SK-N-SH treated with all-trans-retinoic acid at 6 μM for 48 hours (cell line): ENCODE measurements at regions not wholly inside any gene's neighbourhood (a gene's known extent, or its start where the extent isn't known, plus 50 kb on each side); places are given as distances from the start of the nearest gene placed in this dataset.

ENCODE experiments used
- ATAC-seq: fragments of 200-7000 bp; cut with Tn5 transposase; 3 replicates; pipeline ENCODE4 v1.9.1; 2020; ENCODE audit warnings: mild to moderate bottlenecking, moderate library complexity
- BACH2 ChIP-seq: fragments of 250-450 bp; sonication (Bioruptor Pico); IDR thresholded peaks from 2 replicates; pipeline ENCODE4 v1.9.0; 2021; ENCODE audit warnings: mild to moderate bottlenecking, borderline replicate concordance
- ESRRG ChIP-seq: fragments of 250-450 bp; sonication (Bioruptor Pico); IDR thresholded peaks from 2 replicates; pipeline ENCODE4 v1.6.1; 2021; ENCODE audit warnings: mild to moderate bottlenecking
- ISL1 ChIP-seq: fragments of 250-450 bp; sonication (Bioruptor Pico); IDR thresholded peaks from 2 replicates; pipeline ENCODE4 v2.1.2; 2022; ENCODE audit warnings: mild to moderate bottlenecking, moderate library complexity
- PPARA ChIP-seq: fragments of 250-450 bp; sonication (Bioruptor Pico); IDR thresholded peaks from 2 replicates; pipeline ENCODE4 v1.5.0; 2020; ENCODE audit warnings: mild to moderate bottlenecking, borderline replicate concordance
- RARB ChIP-seq: fragments of 250-450 bp; sonication (Bioruptor Pico); IDR thresholded peaks from 2 replicates; pipeline ENCODE4 v1.8.0; 2021; ENCODE audit warnings: mild to moderate bottlenecking, moderate library complexity
- SNAI2 ChIP-seq: fragments of 250-450 bp; sonication (Bioruptor Pico); IDR thresholded peaks from 2 replicates; pipeline ENCODE4 v1.5.0; 2020; ENCODE audit warnings: mild to moderate bottlenecking, moderate library complexity
- TCF4 ChIP-seq: fragments of 250-450 bp; sonication (Bioruptor Pico); IDR thresholded peaks from 2 replicates; pipeline ENCODE4 v1.8.0; 2021; ENCODE audit warnings: mild to moderate bottlenecking, moderate library complexity, borderline replicate concordance
- TOX ChIP-seq: fragments of 250-450 bp; sonication (Bioruptor Pico); IDR thresholded peaks from 2 replicates; pipeline ENCODE4 v1.8.0; 2021; ENCODE audit warnings: mild to moderate bottlenecking, moderate library complexity, borderline replicate concordance
- ZC3H10 ChIP-seq: fragments of 250-450 bp; sonication (Bioruptor Pico); IDR thresholded peaks from 2 replicates; pipeline ENCODE4 v1.5.1; 2021; ENCODE audit warnings: mild to moderate bottlenecking, moderate library complexity
- ZFP3 ChIP-seq: fragments of 250-450 bp; sonication (Bioruptor Pico); IDR thresholded peaks from 2 replicates; pipeline ENCODE4 v1.5.0; 2020; ENCODE audit warnings: mild to moderate bottlenecking, moderate library complexity
- ZFP30 ChIP-seq: fragments of 450-650 bp; formaldehyde crosslinking; IDR thresholded peaks from 2 replicates; pipeline ENCODE4 v1.5.0; 2022; ENCODE audit warnings: mild to moderate bottlenecking, moderate library complexity
- ZNF70 ChIP-seq: fragments of 450-650 bp; formaldehyde crosslinking; IDR thresholded peaks from 2 replicates; pipeline ENCODE4 v1.5.0; 2020; ENCODE audit warnings: mild to moderate bottlenecking, moderate library complexity
- ZNF8 ChIP-seq: fragments of 450-650 bp; formaldehyde crosslinking; IDR thresholded peaks from 2 replicates; pipeline ENCODE4 v1.5.0; 2020; ENCODE audit warnings: mild to moderate bottlenecking, moderate library complexity
- TF ChIP-seq, protein P1 (sequence below): fragments of 250-450 bp; sonication (Bioruptor Pico); IDR thresholded peaks from 2 replicates; pipeline ENCODE4 v1.5.1; 2020; ENCODE audit warnings: low read depth, mild to moderate bottlenecking, moderate library complexity
- TF ChIP-seq, protein P2 (sequence below): fragments of 250-450 bp; sonication (Bioruptor Pico); IDR thresholded peaks from 2 replicates; pipeline ENCODE4 v1.5.0; 2020; ENCODE audit warnings: mild to moderate bottlenecking, moderate library complexity
- TF ChIP-seq, protein P3 (sequence below): fragments of 250-450 bp; sonication (Bioruptor Pico); IDR thresholded peaks from 2 replicates; pipeline ENCODE4 v1.5.1; 2021; ENCODE audit warnings: mild to moderate bottlenecking, moderate library complexity

DNA sequence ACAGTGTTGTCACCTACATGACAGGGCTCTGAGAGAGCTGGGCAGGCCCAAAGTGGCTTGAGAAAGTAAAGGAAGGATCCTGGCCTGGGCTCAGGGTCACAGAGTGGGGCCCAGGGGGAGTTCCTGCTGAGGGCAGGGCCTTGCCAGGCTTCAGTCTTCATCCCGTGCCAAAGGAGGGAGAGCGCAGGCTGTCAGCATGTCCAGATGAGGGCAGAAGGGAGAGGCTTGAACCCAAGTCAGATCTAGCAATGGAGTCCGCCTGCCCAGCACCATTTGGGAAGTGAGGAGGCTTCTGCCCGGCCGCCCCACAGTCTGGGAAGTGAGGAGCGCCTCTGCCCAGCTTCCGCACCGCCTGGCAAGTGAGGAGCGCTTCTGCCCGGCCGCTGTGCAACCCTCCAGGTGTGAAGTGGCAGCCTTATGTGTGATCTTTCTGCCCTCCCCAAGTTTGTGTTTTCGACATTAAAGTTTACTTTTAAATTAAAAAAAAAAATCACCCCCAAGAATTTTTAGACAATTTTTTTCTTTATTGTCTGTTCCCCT lies 303.6 kb upstream of the PROK2 start:
- no peak for ATAC-seq
- TF ChIP-seq ESRRG (CRISPR knock-in tag) (no peak), ZFP3 (no peak), RARB (CRISPR knock-in tag) (no peak), ZNF8 (CRISPR knock-in tag) (no peak), ZC3H10 (no peak), TCF4 (CRISPR knock-in tag) (no peak), ZFP30 (CRISPR knock-in tag) (no peak), ISL1 (CRISPR knock-in tag) (no peak)
- TF ChIP-seq, protein P1, sequence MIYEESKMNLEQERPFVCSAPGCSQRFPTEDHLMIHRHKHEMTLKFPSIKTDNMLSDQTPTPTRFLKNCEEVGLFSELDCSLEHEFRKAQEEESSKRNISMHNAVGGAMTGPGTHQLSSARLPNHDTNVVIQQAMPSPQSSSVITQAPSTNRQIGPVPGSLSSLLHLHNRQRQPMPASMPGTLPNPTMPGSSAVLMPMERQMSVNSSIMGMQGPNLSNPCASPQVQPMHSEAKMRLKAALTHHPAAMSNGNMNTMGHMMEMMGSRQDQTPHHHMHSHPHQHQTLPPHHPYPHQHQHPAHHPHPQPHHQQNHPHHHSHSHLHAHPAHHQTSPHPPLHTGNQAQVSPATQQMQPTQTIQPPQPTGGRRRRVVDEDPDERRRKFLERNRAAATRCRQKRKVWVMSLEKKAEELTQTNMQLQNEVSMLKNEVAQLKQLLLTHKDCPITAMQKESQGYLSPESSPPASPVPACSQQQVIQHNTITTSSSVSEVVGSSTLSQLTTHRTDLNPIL (CRISPR knock-in tag) = no peak
- TF ChIP-seq, protein P2, sequence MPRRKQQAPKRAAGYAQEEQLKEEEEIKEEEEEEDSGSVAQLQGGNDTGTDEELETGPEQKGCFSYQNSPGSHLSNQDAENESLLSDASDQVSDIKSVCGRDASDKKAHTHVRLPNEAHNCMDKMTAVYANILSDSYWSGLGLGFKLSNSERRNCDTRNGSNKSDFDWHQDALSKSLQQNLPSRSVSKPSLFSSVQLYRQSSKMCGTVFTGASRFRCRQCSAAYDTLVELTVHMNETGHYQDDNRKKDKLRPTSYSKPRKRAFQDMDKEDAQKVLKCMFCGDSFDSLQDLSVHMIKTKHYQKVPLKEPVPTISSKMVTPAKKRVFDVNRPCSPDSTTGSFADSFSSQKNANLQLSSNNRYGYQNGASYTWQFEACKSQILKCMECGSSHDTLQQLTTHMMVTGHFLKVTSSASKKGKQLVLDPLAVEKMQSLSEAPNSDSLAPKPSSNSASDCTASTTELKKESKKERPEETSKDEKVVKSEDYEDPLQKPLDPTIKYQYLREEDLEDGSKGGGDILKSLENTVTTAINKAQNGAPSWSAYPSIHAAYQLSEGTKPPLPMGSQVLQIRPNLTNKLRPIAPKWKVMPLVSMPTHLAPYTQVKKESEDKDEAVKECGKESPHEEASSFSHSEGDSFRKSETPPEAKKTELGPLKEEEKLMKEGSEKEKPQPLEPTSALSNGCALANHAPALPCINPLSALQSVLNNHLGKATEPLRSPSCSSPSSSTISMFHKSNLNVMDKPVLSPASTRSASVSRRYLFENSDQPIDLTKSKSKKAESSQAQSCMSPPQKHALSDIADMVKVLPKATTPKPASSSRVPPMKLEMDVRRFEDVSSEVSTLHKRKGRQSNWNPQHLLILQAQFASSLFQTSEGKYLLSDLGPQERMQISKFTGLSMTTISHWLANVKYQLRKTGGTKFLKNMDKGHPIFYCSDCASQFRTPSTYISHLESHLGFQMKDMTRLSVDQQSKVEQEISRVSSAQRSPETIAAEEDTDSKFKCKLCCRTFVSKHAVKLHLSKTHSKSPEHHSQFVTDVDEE (CRISPR knock-in tag) = no peak
- TF ChIP-seq, protein P3, sequence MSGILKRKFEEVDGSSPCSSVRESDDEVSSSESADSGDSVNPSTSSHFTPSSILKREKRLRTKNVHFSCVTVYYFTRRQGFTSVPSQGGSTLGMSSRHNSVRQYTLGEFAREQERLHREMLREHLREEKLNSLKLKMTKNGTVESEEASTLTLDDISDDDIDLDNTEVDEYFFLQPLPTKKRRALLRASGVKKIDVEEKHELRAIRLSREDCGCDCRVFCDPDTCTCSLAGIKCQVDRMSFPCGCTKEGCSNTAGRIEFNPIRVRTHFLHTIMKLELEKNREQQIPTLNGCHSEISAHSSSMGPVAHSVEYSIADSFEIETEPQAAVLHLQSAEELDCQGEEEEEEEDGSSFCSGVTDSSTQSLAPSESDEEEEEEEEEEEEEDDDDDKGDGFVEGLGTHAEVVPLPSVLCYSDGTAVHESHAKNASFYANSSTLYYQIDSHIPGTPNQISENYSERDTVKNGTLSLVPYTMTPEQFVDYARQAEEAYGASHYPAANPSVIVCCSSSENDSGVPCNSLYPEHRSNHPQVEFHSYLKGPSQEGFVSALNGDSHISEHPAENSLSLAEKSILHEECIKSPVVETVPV (CRISPR knock-in tag) = no peak

DNA sequence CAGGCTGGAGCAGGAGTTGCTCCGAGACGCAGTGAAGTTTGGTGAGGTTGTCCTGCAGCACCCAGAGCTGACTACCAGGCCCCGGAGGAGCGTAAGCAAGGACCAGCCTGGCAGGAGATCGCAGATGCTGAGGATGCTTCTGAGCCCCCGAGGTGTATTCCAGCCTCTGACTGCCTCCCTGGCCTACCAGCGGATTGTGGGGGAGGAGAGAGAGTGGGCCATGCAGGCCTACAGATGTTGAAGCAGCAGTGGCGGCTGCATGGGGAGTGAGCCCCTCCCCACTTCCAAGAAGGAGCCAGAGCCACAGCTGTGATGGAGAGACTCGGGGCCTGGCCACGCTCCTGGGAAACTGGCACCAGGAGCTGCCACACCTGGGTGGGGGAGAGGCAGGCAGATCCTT lies 302.5 kb upstream of the PROK2 start:
- TF ChIP-seq ESRRG (CRISPR knock-in tag) = no peak
- TF ChIP-seq TCF4 (CRISPR knock-in tag) = no peak
- TF ChIP-seq PPARA (CRISPR knock-in tag) = no peak
- no peak for TF ChIP-seq RARB (CRISPR knock-in tag)
- TF ChIP-seq BACH2 (CRISPR knock-in tag) = no peak
- TF ChIP-seq TOX (CRISPR knock-in tag) = no peak
- ATAC-seq = no peak

DNA sequence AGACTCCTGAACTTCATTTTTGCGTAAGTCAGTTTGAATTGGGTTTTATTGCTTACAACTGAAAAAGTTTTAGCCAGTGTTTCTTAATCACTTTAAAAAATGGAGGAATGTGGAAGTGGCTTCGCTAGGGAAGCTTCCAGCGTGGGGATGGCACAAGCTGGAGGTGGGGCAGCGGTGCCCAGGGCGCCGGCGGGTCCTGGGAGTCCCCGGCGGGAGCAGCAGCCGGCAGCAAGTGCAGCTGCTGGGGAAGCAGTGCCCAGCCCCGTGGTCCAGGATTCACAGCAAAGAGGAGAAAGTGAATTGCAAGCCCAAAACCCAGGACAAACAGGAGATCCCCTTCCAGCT lies 301.8 kb upstream of the PROK2 start:
- no peak for ATAC-seq
- TF ChIP-seq, protein P3 (CRISPR knock-in tag) = no peak
- TF ChIP-seq TOX (CRISPR knock-in tag) (no peak), SNAI2 (CRISPR knock-in tag) (no peak), BACH2 (CRISPR knock-in tag) (no peak), ZNF70 (CRISPR knock-in tag) (no peak)
- TF ChIP-seq, protein P1 (CRISPR knock-in tag) = no peak

DNA sequence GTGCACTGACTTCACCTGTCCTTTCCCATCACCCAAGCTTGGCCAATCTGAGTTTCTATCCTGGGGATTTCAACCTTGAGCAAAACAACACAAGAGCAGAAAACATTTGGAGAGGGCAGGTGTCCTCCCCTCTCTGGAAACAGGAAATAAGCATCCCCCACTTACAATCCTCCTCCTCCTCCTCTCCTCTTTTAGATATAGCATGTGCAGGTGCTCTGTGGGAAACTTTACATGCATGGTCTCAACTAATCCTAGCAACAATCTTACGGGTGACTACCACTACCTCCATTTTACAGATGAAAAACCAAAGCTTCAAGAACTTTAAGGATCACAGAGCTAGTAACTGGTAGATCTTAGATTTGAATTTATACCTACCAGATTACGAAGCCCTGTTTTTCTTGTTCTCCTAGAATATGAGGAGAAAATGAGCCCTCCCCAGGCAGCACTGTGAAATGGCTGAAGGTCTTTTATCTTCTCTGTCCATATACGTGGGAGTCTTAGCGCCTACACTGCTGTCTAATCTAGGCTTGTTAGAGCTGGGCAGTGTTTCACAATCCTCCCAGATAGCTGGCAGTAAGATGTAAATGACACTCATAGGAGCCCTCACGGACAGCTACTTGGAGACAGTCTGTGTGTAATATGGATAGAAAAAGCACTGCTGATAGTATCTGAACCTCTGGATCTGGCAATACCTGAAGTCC lies 301.2 kb upstream of the PROK2 start:
- no peak for ATAC-seq
- TF ChIP-seq, protein P2 (CRISPR knock-in tag) = no peak
